ENCODE measurements at regions not wholly inside any gene's neighbourhood (a gene's known extent, or its start where the extent isn't known, plus 50 kb on each side); places are given as distances from the start of the nearest gene placed in this dataset.
"Not testable (repeated sequence)": the region's sequence is repeated elsewhere in the genome, so short reads cannot be mapped to it uniquely, and the experiment has no call there.

GRCh38 chr5:34266151-34266550 is 223.1 kb upstream of the C1QTNF3 start:
- TF ChIP-seq CTCF (IDR thresholded peaks at IDR 0.05; ENCODE audit: poor library complexity, severe bottlenecking); TAF1 (IDR thresholded peaks at IDR 0.05; ENCODE audit: low read depth): not testable (repeated sequence)

All from neural cell (in vitro differentiated cells).